ENCODE measurements at regions not wholly inside any gene's neighbourhood (a gene's known extent, or its start where the extent isn't known, plus 50 kb on each side); places are given as distances from the start of the nearest gene placed in this dataset.

DNA sequence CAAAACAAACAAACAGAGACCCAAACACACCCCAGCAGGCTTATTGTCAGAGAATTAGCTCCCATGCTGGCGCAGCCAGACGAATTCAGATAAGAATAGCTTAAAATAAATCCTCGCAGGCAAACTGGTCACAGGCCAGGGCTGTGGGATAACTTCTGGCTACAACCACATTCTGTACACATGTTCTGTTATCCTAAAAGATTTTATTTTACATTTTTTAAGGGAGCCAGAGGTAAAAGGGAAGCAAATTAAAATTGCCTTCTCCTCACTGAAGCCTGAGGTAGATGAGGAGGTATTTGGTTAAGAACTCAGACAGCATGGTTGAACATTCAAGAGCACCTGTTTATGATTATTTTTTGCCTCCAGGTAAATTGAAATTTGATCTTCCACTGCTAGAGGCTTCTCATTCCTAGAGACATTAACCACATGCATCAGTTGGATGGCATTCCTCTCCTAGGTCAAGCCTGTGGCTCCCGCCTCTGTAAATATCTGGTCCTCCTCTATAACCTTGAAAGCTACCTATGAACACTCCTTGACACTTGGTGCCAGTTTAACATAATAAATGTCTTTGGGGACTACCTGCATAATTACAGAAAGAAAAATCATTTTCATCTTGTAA lies 190.3 kb downstream of the SATB1 start:
- Histone ChIP-seq H2AFZ (ENCODE audit: low read depth) (no peak overlapping the region), H3K9me2 (no peaks in the 10 kb centered on the region), H3K9ac (no peak overlapping the region), H3K36me3 (replicated peaks in 1 of 2; ENCODE audit: control insufficient read depth in 1 of 2, insufficient read depth in 2 of 2, low read length in 1 of 2) (no peaks in the 10 kb centered on the region), H3K4me2 (no peak overlapping the region), H3K4me3 (ENCODE audit: low read depth in 2 of 2, low read length in 1 of 2) (no peak overlapping the region), H3K4me1 (ENCODE audit: control insufficient read depth in 1 of 2, insufficient read depth in 2 of 2, low read depth in 1 of 2, low read length in 1 of 2) (peaks cover 23 to 24% of the 10 kb centered on the region in 2 experiments), H3K79me2 (ENCODE audit: insufficient read depth) (no peaks in the 10 kb centered on the region), H3K9me3 (no peaks in the 10 kb centered on the region), H3F3A (replicated peaks; ENCODE audit: insufficient read depth) (peaks cover 7% of the 10 kb centered on the region), H3K27ac (ENCODE audit: low read depth in 2 of 2, low read length in 1 of 2) (peak overlapping the region in 1 of 2 experiments; percentile 9; a peak in 1 of 4 replicates), H3K27me3 (ENCODE audit: insufficient read depth) (no peaks in the 10 kb centered on the region), H4K20me1 (ENCODE audit: insufficient read depth) (no peaks in the 10 kb centered on the region)
- CTCF ChIA-PET, result interaction anchor here (0.7 kb wide), 1 partner anchor 98 kb away, joined by 4 read pairs; no protein-coding TSS in a partner anchor
- DNase-seq, result no peak
- no peak for TF ChIP-seq TCF12 (IDR thresholded peaks at IDR 0.05)
- no peak for TF ChIP-seq RXRA (IDR thresholded peaks at IDR 0.05; ENCODE audit: borderline replicate concordance, low read depth)
- no peak for TF ChIP-seq PBX3 (IDR thresholded peaks at IDR 0.05)
- no peak for TF ChIP-seq EZH2phosphoT487 (IDR thresholded peaks at IDR 0.05; ENCODE audit: borderline replicate concordance, low read depth)
- TF ChIP-seq, protein P1, sequence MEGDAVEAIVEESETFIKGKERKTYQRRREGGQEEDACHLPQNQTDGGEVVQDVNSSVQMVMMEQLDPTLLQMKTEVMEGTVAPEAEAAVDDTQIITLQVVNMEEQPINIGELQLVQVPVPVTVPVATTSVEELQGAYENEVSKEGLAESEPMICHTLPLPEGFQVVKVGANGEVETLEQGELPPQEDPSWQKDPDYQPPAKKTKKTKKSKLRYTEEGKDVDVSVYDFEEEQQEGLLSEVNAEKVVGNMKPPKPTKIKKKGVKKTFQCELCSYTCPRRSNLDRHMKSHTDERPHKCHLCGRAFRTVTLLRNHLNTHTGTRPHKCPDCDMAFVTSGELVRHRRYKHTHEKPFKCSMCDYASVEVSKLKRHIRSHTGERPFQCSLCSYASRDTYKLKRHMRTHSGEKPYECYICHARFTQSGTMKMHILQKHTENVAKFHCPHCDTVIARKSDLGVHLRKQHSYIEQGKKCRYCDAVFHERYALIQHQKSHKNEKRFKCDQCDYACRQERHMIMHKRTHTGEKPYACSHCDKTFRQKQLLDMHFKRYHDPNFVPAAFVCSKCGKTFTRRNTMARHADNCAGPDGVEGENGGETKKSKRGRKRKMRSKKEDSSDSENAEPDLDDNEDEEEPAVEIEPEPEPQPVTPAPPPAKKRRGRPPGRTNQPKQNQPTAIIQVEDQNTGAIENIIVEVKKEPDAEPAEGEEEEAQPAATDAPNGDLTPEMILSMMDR (IDR thresholded peaks at IDR 0.05), result no peak
- no peak for TF ChIP-seq JUND (IDR thresholded peaks at IDR 0.05)
- no peak for TF ChIP-seq REST (IDR thresholded peaks at IDR 0.05; ENCODE audit: low read depth, low read length)
- no peak for TF ChIP-seq FOXJ3 (CRISPR knock-in tag; IDR thresholded peaks at IDR 0.05)
- no peak for TF ChIP-seq RCOR1 (IDR thresholded peaks at IDR 0.05; ENCODE audit: low read length)
- no peak for TF ChIP-seq GABPA (IDR thresholded peaks at IDR 0.05; ENCODE audit: low read depth)
- TF ChIP-seq TAF1 (IDR thresholded peaks at IDR 0.05; ENCODE audit: borderline replicate concordance, low read depth, low read length), result no peak
- WGBS (ENCODE audit: low lambda C conversion rate), result 94% methylated on average over 4 of the region's 4 CpGs
- POLR2A ChIA-PET, result interaction anchor here (0.6 kb wide), 1 partner anchor 121 kb away, joined by 6 read pairs; no protein-coding TSS in a partner anchor

Measured in SK-N-SH (cell line).